Loucy (cell line): ENCODE measurements at regions not wholly inside any gene's neighbourhood (a gene's known extent, or its start where the extent isn't known, plus 50 kb on each side); places are given as distances from the start of the nearest gene placed in this dataset.

Source experiments
- H2AFZ ChIP-seq: fragments of 200-600 bp; sonication (generic); 2 replicates; pipeline ENCODE4 v1.6.0; 2016; ENCODE audit warnings: antibody characterized with exemption, mild to moderate bottlenecking, low read length, moderate library complexity
- H3F3A ChIP-seq: fragments of 200-600 bp; 2 replicates; pipeline ENCODE4 v1.6.0; 2016; ENCODE audit warnings: antibody characterized with exemption, low read depth, mild to moderate bottlenecking
- H3K27me3 ChIP-seq: fragments of 200-600 bp; sonication (generic); 2 replicates; pipeline ENCODE4 v1.6.1; 2014; ENCODE audit warnings: low read length, mild to moderate bottlenecking; ENCODE audit not compliant: insufficient read depth, poor library complexity, severe bottlenecking
- H3K36me3 ChIP-seq: fragments of 200-600 bp; sonication (generic); 2 replicates; pipeline ENCODE4 v1.6.1; 2016; ENCODE audit warnings: low read length; ENCODE audit not compliant: insufficient read depth
- H3K4me1 ChIP-seq: fragments of 200-600 bp; sonication (generic); 2 replicates; pipeline ENCODE4 v1.5.1; 2014; ENCODE audit warnings: low read length, mild to moderate bottlenecking; ENCODE audit not compliant: insufficient read depth, poor library complexity, severe bottlenecking
- H3K4me2 ChIP-seq: fragments of 200-600 bp; sonication (generic); 2 replicates; pipeline ENCODE4 v1.6.0; 2014; ENCODE audit warnings: antibody characterized with exemption, low read length, low read depth, mild to moderate bottlenecking; ENCODE audit not compliant: poor library complexity, severe bottlenecking
- H3K4me3 ChIP-seq: fragments of 200-600 bp; sonication (generic); 2 replicates; pipeline ENCODE4 v1.5.1; 2014; ENCODE audit warnings: low read length, mild to moderate bottlenecking, mixed read lengths; ENCODE audit not compliant: poor library complexity, severe bottlenecking
- H3K79me2 ChIP-seq: fragments of 200-600 bp; sonication (generic); 2 replicates; pipeline ENCODE4 v1.6.1; 2014; ENCODE audit warnings: low read length; ENCODE audit not compliant: insufficient read depth
- H3K9ac ChIP-seq: fragments of 200-600 bp; sonication (generic); 2 replicates; pipeline ENCODE4 v1.6.0; 2014; ENCODE audit warnings: mild to moderate bottlenecking, low read depth, low read length, moderate library complexity; ENCODE audit not compliant: poor library complexity, severe bottlenecking
- H3K9me2 ChIP-seq: fragments of 200-600 bp; sonication (generic); replicated peaks from 2 replicates; pipeline ENCODE4 v1.6.1; 2016; ENCODE audit warnings: low read depth, low read length, mixed read lengths
- H3K9me3 ChIP-seq: fragments of 200-600 bp; sonication (generic); 2 replicates; pipeline ENCODE4 v1.6.1; 2014; ENCODE audit warnings: mild to moderate bottlenecking, antibody characterized with exemption, low read length, low read depth; ENCODE audit not compliant: insufficient read depth
- H4K20me1 ChIP-seq: fragments of 200-600 bp; sonication (generic); 2 replicates; pipeline ENCODE4 v1.6.0; 2014; ENCODE audit warnings: antibody characterized with exemption, low read length, mild to moderate bottlenecking; ENCODE audit not compliant: insufficient read depth, poor library complexity, severe bottlenecking
- CTCF ChIP-seq: fragments of 200-600 bp; sonication (generic); conservative IDR thresholded peaks from 2 replicates; pipeline ENCODE4 v1.5.1; 2014; ENCODE audit warnings: mild to moderate bottlenecking, antibody characterized with exemption, low read length
- EZH2phosphoT487 ChIP-seq: fragments of 200-600 bp; IDR thresholded peaks from 2 replicates; pipeline ENCODE4 v1.6.1; 2018; ENCODE audit warnings: antibody characterized with exemption, mild to moderate bottlenecking, moderate library complexity, borderline replicate concordance

GRCh38 chr4:78689700-78690323 lies 86.3 kb upstream of the BMP2K start:
- no peaks in the 10 kb centered on the region for H3K9me3 ChIP-seq

GRCh38 chr4:78691334-78691754 lies 84.8 kb upstream of the BMP2K start:
- TF ChIP-seq EZH2phosphoT487 (no peak), CTCF (peak; percentile 12; the same call in 1 of the 2 replicates)
- peaks cover 33% of the 10 kb centered on the region for H3K4me1 ChIP-seq

More at GRCh38 chr4:78689700-78690323, 86.3 kb upstream of the BMP2K start:
- Histone ChIP-seq H3K9ac (peak overlapping the region; percentile 24), H2AFZ (no peak overlapping the region), H4K20me1 (no peaks in the 10 kb centered on the region), H3F3A (peaks cover 3% of the 10 kb centered on the region; the same call in 1 of the 2 replicates), H3K9me2 (no peaks in the 10 kb centered on the region), H3K4me1 (peaks cover 33% of the 10 kb centered on the region), H3K4me3 (no peak overlapping the region), H3K36me3 (no peaks in the 10 kb centered on the region), H3K4me2 (no peak overlapping the region), H3K27me3 (no peaks in the 10 kb centered on the region), H3K79me2 (no peaks in the 10 kb centered on the region)
- TF ChIP-seq CTCF (no peak), EZH2phosphoT487 (no peak)

GRCh38 chr4:78691971-78692821 lies 84.0 kb upstream of the BMP2K start:
- H3K36me3 ChIP-seq: no peaks in the 10 kb centered on the region
- no peaks in the 10 kb centered on the region for H3K79me2 ChIP-seq
- H2AFZ ChIP-seq: peak overlapping the region; percentile 15
- H4K20me1 ChIP-seq: no peaks in the 10 kb centered on the region
- peak overlapping the region; percentile 21 for H3K4me3 ChIP-seq
- H3K27me3 ChIP-seq: no peaks in the 10 kb centered on the region
- H3F3A ChIP-seq: peaks cover 3% of the 10 kb centered on the region; the same call in 1 of the 2 replicates
- H3K9me3 ChIP-seq: no peaks in the 10 kb centered on the region
- H3K4me1 ChIP-seq: peaks cover 33% of the 10 kb centered on the region
- H3K9ac ChIP-seq: peak overlapping the region; percentile 24
- H3K4me2 ChIP-seq: peak overlapping the region; percentile 65
- no peaks in the 10 kb centered on the region for H3K9me2 ChIP-seq
- TF ChIP-seq CTCF (no peak), EZH2phosphoT487 (no peak)

More at GRCh38 chr4:78691334-78691754, 84.8 kb upstream of the BMP2K start:
- H3K4me3 ChIP-seq: peak overlapping the region; percentile 21
- H3K9ac ChIP-seq: peak overlapping the region; percentile 24
- H3K27me3 ChIP-seq: no peaks in the 10 kb centered on the region
- H4K20me1 ChIP-seq: no peaks in the 10 kb centered on the region
- no peaks in the 10 kb centered on the region for H3K36me3 ChIP-seq
- H3K9me3 ChIP-seq: no peaks in the 10 kb centered on the region
- H3K4me2 ChIP-seq: peak overlapping the region; percentile 65
- H3F3A ChIP-seq: peaks cover 3% of the 10 kb centered on the region; the same call in 1 of the 2 replicates
- no peaks in the 10 kb centered on the region for H3K79me2 ChIP-seq
- H3K9me2 ChIP-seq: no peaks in the 10 kb centered on the region
- peak overlapping the region; percentile 15 for H2AFZ ChIP-seq
